ENCODE measurements at regions not wholly inside any gene's neighbourhood (a gene's known extent, or its start where the extent isn't known, plus 50 kb on each side); places are given as distances from the start of the nearest gene placed in this dataset.

DNA sequence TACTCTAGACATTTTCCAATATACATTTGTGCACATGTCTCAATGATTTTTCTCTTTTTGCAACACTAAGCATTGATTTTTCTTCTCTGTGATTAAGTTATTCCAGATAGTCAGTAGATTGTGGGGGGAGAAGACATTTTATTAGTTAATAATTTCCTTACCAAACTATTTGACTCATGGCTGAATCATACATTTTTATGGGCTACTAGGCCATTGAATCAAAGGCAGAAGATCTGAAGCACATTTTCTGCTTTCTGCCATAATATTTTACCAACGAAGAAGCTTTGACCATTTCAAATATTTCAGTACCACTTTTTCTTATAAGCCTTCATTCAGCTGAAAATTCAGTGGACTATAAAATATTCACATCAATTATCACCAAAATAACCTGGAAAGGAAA is 175.6 kb downstream of the IRX2 start:
- in situ Hi-C loops (cut with HindIII; ENCODE audit: low sequenced_read_pairs), result loop anchor here (5.0 kb wide), 1 partner anchor 79 kb away; no protein-coding TSS in a partner anchor

DNA sequence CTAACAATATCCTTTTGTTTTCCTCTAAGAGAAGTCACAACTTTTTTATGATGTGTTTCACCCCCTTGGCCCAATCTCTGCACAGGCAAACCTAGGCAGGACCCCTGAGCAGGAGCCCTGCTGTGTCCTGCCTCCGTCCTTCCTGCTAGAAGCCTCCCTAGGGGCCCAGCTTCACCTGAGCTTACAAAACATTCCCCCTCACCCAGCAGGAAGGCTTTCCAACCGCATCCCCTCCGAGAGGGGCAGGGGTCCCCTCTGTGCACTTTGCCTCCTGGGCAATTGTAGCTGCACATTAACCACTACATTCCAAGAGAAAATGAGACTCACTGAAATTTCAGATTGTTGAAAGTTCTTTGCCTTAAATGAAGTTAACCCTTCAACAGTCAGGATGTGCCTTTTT is 176.2 kb downstream of the IRX2 start:
- in situ Hi-C loops (cut with HindIII; ENCODE audit: low sequenced_read_pairs), result loop anchor here (5.0 kb wide), 1 partner anchor 78 kb away; no protein-coding TSS in a partner anchor

DNA sequence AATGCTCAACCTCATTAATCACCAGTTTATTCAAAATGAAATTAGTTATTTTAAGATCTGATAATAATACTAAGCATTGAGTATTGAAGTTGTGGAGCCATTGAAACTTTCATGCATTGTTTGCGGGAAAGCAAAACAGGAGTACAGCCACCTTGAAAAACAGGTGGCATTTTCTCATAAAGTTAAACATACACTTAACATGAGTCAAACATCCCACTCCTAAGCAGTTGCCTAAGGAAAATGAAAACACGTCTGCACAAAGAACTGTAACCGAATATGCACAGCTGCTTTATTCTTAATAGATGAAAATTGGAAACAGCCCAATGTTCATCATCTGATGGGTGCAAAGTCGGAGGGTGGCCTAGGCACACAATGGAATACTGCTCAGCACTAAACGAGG is 177.3 kb downstream of the IRX2 start:
- in situ Hi-C loops (cut with HindIII; ENCODE audit: low sequenced_read_pairs), result no loop called here

DNA sequence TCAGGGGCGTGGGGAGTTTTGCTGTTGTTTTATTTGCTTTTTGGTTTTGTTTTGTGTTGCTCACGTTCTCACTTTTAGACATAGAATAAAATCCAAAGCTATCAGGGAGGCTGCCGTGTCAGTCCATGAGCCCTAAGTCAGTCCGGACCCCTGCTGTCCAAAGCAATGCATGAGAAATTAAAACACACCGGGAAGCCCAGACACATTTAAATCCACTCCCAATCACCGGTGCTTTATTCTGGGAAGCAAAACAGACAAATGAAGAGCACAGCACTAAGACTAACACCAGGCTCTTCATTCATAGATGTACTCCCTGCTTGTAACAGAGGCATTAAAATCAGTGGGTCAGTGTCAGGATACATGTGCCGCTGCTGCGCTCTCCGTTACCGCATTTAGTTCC is 180.9 kb downstream of the IRX2 start:
- in situ Hi-C loops (cut with HindIII; ENCODE audit: low sequenced_read_pairs), result no loop called here

DNA sequence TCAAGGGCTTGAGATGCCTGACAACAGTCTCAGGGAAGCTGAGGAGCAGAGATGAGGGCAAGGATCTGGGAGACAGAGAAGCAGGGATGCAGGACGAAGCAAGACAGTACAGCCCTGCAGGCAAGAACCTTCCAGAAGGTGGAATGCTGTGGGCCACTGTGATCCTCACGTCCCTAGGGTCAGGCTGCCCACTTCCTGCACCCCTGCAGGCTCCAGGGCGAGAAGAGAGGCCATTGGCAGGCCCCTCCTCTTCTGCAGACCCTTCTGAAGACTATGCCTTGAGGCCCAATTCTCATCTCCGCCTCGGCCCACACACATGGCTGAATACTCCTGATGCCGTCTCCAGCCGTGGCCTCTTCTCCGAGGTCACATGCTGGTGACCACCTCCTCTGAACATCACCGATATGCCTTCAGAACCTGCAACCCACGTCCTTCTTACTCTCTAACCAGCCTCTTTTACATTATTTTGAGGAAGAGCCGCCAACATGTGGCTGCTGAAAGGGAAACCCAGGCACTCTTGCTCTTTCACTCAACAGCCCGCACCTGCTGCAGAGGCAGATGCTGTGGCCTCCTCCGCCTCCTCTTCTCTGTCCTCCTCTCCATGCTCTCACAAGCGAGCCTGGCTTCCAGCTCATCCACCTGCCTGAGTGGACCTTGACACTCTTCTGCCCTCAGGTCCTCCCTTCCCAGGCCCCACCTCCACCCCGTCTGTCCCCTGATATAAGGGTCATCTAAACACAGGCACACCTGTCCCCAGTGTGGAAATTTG is 181.5 kb downstream of the IRX2 start:
- in situ Hi-C loops (cut with HindIII; ENCODE audit: low sequenced_read_pairs), result no loop called here

DNA sequence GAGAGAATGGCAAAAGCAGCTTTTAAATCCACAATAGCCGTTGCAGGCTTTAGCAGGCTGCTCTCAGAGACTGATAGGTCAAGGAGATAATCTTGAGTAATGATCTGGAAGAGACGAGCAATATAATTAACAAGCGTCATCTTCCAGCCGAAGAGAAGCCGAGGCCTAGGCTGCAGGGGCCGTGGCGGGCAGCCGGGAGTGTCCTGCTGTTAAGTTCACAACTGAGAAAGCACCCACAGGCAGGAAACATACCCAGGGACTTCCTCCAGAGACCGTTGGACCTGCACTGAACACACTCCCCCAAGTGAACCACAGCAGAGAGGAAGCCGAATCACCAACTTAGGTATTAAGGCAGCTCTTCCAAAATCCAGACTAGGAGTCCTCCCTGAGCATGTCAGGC is 182.3 kb downstream of the IRX2 start:
- in situ Hi-C loops (cut with HindIII; ENCODE audit: low sequenced_read_pairs), result no loop called here

DNA sequence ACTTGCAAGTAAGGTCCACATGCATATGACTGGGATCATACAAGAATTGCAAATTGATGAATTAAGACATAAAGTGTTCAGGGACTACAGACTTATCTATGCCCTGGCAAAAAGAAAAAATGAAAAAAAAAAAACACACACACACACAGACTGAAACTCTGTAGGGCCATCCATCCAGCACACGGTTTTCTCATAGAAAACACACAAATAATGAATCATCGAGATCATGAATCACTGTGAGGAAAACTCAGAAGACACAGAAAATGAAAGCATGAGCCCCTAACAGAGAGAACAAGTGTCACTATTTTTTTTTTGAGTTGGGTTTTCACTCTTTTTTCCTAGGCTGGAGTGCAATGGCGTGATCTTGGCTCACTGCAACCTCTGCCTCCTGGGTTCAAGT is 185.2 kb downstream of the IRX2 start:
- in situ Hi-C loops (cut with HindIII; ENCODE audit: low sequenced_read_pairs), result no loop called here

DNA sequence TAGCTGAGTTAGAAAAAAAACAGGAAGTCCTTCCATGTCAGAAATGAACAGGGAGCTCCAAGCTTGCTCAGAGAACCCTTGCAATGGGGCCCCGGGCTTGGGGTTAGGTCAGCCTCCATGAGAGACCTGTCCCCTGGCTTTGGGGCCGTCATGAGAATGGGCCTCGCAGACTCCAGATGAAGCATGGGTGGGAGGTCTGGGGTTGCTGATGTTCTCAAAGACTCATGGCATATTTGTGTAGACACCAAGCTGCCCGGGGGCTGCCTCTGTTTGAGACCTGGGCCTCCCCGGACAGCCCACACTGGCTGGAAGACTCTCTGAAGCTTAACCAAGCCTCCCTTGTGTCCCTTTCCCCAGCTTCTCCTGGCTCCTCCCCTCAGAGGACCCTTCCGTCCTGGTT is 186.3 kb downstream of the IRX2 start:
- in situ Hi-C loops (cut with HindIII; ENCODE audit: low sequenced_read_pairs), result no loop called here

DNA sequence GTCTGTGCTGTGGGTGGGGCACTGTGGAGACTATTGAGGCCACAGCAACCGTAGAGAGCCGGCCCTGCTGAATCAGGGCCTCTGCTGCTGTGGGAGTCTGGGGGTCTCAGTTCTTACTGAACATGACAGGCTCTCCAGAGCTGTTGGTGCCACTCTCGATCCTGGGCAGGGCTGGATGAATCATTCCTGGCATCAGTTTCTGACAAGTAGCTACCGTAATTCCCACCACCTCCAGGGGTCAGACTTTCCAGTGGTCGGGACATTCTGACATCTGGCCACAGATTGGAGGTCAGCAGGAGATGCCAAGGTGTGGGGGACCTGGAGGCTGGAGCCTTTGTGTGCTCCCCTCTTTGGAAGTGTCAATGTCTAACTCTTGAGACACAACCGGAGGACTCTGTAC is 188.4 kb downstream of the IRX2 start:
- in situ Hi-C loops (cut with HindIII; ENCODE audit: low sequenced_read_pairs), result no loop called here

DNA sequence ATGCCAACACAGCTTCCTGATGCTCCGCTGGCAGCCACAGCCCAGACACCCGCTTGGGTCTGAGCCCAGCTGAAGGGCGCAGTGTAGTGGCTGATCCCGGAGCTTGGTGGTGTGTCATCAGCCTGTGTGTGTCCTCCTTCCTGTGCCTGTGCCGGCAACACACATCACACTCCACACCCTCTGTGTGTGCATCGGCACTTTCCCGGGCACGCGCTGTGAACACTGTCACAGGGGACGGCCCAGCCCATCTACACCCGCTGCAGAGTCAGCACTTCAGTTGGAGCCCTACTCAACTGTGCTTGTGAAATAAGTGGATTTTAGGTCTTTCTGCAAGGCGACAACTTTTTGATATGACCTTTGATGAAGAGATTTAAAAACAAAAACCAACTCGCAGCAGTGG is 189.4 kb downstream of the IRX2 start:
- in situ Hi-C loops (cut with HindIII; ENCODE audit: low sequenced_read_pairs), result no loop called here

DNA sequence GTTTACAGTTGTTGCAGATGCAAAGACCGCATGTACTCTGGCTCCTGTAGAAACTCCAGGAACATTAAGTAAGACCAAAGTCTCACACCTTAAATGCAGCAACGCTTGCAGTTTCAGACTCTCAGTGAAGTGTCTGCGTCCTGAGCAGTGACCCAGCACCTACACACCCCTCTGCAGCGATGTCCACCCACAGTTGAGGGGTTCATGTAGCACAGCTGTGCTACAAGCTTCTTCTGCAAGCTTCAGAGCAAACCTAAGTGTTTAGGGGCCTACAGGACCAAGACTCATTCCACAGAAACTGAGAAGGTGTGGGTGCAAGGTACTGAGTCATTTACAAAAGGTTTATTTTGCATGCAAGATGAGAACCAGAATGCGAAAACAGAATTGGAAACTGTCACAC is 191.0 kb downstream of the IRX2 start:
- in situ Hi-C loops (cut with HindIII; ENCODE audit: low sequenced_read_pairs), result no loop called here

DNA sequence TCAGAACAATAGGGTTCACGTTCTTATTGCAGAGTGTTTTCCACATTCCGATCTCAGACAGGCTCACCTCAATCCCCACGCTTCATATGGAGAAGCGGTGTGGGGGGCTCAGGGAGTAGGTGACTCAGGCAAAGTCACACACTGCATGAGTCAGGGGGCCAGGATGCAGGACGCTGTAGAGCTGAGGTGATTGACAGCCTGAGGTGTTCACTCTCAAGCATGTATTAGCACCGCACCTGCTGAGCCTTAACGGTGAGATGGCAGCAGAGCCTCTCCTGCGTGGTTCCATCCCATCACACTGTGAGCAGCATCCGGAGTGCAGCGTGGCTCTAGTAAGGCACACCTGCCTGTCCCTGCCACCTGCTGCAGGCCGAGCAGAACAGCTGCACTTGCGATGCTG is 194.0 kb downstream of the IRX2 start:
- in situ Hi-C loops (cut with HindIII; ENCODE audit: low sequenced_read_pairs), result no loop called here

DNA sequence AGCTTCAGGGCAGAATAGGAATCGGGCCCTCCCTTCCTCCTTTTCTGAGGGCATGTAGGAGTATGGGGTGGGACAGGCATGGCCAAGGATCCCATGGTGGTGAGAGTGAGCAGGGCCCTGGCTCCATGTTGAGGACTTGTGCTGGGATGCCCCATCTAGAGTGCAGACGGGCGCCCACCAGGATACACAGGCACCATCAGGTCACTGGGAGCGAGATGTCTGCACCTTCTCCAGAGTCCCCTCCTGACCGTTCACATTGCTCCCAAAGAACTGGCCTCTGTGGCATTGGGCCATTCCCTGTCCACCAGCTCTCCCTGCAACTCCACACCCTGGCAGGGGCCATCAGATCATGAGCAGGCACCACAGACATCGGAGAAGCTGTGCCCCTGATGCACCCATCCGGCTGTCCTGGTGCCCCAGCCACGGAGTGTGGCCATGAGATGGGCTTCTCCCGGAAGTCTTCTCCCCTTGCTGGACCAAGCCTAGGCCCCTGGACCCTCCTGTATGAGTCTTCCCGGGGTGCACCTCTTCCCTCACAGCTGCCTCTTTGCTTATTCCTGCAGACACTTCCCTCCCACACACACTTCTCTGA is 195.0 kb downstream of the IRX2 start:
- in situ Hi-C loops (cut with HindIII; ENCODE audit: low sequenced_read_pairs), result no loop called here

DNA sequence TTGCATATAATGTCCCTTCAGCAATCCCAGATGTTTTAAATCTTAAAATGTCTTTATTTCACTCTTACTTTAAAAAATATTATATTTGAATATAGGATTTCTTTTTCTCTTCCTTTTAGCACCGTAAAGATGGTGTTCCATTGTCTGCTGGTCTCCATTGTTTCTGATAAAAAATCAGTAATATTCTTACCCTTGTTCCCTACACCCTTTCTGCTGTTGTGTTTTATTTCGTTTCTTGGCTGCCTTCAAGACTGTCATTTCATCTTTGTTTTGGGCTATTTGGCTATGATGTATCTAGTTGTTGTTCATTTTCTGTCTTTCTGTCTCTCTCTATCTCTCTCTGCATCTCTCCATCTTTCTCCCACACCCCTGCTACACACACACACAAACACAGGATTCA is 197.9 kb downstream of the IRX2 start:
- in situ Hi-C loops (cut with HindIII; ENCODE audit: low sequenced_read_pairs), result no loop called here

DNA sequence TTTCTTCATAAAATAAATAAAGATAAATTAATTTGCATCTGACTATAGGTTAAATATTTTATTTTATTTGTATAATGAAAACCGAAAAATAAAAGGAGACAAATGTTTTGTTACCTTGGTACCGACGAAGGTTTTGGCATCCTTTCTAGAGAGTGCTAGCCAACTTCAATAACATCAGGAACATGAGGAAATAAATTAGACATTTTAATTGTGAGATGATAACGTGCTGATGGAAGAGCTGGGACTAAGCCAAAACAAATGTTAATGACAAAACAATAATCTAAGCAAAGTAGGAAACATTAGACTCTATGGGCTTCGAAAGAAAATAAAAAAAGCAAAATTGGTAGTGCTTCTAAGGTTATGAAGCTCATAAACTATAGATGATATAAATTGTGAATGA is 201.0 kb downstream of the IRX2 start:
- in situ Hi-C loops (cut with HindIII; ENCODE audit: low sequenced_read_pairs), result no loop called here

DNA sequence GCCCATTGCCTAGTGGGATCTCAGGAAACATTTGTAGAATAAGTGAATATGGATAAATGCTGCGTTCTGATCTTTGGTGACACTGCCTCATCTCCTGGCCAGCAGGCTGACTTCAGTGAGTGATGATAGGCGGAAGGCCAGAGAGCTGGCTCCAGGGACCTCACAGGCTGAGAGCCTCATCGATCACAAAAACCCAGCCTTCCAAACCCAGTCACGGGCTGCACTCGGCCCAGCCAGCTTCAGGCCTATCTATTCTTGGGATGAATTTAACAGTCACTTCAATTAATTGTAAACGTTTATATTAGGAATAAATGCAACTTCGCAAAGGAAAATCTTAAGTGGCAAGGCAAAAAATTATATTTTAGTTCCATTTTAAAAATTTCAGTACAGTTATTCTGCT is 201.6 kb downstream of the IRX2 start:
- in situ Hi-C loops (cut with HindIII; ENCODE audit: low sequenced_read_pairs), result no loop called here

DNA sequence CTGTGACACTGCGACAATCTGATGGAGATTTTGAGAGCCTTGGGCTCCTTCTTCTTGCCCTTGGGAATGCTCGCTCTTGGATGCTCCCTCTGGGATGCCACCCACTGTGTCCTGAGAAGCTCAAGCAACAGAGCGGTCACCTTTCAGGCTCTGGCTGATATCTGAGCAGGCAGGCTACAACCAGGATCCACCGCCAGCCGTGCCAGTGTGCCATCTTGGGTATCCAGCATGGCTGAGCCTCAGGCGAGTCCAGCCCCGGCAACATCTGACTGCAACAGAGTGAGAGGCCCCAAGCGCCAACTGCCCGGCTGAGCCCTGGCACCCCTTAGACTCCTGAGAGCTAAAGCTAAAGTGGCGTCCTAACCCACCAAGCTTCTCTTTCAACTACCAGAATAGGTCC is 202.1 kb downstream of the IRX2 start:
- in situ Hi-C loops (cut with HindIII; ENCODE audit: low sequenced_read_pairs), result no loop called here

DNA sequence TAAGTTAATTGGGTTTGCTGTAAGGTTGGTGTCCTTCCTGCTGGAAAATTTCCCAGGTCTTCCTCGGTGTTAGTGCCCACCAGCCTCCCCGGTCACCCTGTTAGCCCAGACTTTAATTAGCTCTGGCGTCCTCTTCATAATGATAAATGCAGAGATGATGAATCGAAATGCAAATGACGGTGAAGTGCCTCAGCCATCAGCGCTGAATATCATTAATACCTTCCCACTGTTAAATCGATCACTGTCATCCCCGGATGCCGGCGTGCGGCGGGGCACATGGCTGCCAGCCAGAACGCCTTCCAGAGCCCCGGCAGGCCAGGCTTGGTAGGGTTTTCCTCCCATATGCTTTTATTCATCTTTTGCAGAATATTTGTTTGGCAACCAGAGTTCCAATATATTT is 204.5 kb downstream of the IRX2 start:
- in situ Hi-C loops (cut with HindIII; ENCODE audit: low sequenced_read_pairs), result no loop called here

DNA sequence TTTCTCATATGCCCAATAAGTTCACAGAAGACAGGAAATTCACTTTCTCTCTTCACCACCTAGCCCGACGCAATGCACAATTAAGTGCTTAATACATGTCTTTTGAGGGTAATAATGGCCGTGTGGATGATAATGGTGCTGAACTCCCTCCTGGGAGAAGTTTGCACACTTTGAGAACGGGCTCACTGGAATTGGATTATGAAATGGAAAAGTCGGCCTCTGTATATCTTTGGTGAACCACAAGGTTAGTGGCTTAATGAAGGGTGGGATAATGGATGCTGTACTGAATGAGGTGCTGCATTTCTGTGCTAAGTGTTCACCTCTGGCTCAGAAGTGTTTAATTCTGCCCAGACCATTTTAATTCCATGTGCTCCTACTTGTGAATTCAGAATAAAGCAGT is 207.5 kb downstream of the IRX2 start:
- in situ Hi-C loops (cut with HindIII; ENCODE audit: low sequenced_read_pairs), result no loop called here

DNA sequence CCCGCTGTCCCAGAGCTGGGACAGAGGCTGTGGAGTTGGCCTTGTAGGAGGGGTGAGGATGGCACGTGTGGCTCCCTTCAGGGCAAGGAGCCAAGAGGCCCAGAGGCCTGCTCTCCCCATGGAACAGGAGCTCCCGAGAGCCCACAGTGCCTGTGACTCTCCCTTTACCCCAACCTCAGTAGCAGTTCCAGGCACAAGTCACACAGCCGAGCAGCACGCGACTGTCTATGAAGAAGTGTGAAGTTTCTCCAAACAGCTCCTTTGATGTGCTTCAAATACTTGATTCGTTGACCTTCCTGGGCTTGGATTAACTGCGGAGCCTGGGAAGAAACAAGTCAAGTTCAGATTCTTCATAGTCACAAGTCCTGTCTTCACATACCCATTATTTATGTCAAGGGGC is 208.7 kb downstream of the IRX2 start:
- in situ Hi-C loops (cut with HindIII; ENCODE audit: low sequenced_read_pairs), result no loop called here

DNA sequence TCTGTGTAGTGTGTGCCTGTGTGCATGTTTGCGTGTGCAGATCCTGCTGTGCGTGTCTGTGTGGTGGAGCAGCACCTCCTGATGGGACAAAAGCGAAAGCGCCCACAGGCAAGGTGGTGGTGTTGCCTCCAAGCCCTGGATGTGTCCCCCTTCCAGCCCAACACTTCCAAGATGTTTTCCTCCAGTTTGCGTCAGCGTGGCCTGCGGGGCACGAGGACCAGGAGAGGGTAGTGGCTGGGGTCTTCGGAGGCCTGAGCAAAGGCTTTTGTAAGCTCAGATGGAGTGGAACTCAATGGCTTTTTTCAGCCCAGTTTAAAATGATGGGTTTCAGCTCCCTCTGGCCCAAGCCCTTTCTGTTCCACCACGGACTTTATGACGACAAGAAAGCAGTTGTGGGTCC is 209.5 kb downstream of the IRX2 start:
- in situ Hi-C loops (cut with HindIII; ENCODE audit: low sequenced_read_pairs), result no loop called here

DNA sequence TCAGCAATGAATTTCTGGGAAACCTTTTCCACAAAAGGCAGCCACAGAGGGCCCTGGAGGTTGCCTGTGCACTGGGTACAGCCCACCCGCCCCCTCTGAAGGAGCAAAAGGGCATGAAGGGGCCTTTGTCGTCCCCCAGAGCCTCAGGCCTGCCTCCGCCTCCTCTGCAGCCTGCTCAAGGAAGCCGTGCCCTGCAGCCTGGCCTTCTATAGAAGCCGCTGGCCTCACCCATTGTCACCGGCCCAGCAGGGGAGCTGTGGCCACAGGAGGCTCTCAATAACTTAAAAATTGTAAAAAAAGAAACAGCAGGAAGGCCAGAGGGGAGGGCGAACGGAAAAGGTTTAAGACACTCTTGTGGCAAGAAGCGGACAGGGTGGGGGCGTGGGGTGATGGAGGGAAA is 213.3 kb downstream of the IRX2 start:
- in situ Hi-C loops (cut with HindIII; ENCODE audit: low sequenced_read_pairs), result no loop called here
